Liver (tissue), 8 donors: ENCODE measurements at regions not wholly inside any gene's neighbourhood (a gene's known extent, or its start where the extent isn't known, plus 50 kb on each side); places are given as distances from the start of the nearest gene placed in this dataset.

Source experiments
- DNase-seq: peaks from one replicate; pipeline ENCODE4 v3.0.0-alpha.2; 2017; ENCODE audit warnings: low spot score
- H3K27ac ChIP-seq, 2 donors: one replicate each; pipeline ENCODE4 v1.7.0; 2013; ENCODE audit warnings: inconsistent platforms in 2 of 2, low read length in 2 of 2, control low read depth in 1 of 2, low read depth in 1 of 2, mild to moderate bottlenecking in 1 of 2
- H3K27me3 ChIP-seq, 4 donors: one replicate each; pipeline versions ENCODE4 v1.6.1 to v1.7.0; 2013; ENCODE audit warnings: low read length in 3 of 4, inconsistent platforms in 1 of 4, mild to moderate bottlenecking in 1 of 4, moderate library complexity in 1 of 4; ENCODE audit not compliant: control insufficient read depth in 4 of 4, insufficient read depth in 4 of 4
- H3K36me3 ChIP-seq, 4 donors: one replicate each; pipeline versions ENCODE4 v1.6.1 to v1.7.0; 2013; ENCODE audit warnings: low read length in 3 of 4, mild to moderate bottlenecking in 3 of 4, low read depth in 1 of 4, moderate library complexity in 1 of 4; ENCODE audit not compliant: control insufficient read depth in 4 of 4, insufficient read depth in 3 of 4
- H3K4me1 ChIP-seq, 4 donors: one replicate each; pipeline versions ENCODE4 v1.6.1 to v1.7.0; 2013; ENCODE audit warnings: low read length in 3 of 4, mild to moderate bottlenecking in 3 of 4, moderate library complexity in 1 of 4; ENCODE audit not compliant: control insufficient read depth in 4 of 4, insufficient read depth in 4 of 4
- H3K4me3 ChIP-seq, 3 donors: one replicate each; pipeline versions ENCODE4 v1.6.1 to v1.7.0; 2013; ENCODE audit warnings: low read length in 3 of 3, control low read depth in 1 of 3, low read depth in 1 of 3, mild to moderate bottlenecking in 1 of 3
- H3K9ac ChIP-seq, 2 donors: one replicate each; pipeline ENCODE4 v1.7.0; 2013; ENCODE audit warnings: low read length in 2 of 2, mild to moderate bottlenecking in 2 of 2, moderate library complexity in 2 of 2, control low read depth in 1 of 2, low read depth in 1 of 2
- H3K9me3 ChIP-seq, 4 donors: one replicate each; pipeline versions ENCODE4 v1.6.1 to v1.7.0; 2013; ENCODE audit warnings: low read length in 3 of 4; ENCODE audit not compliant: control insufficient read depth in 4 of 4
- ATF3 ChIP-seq: IDR thresholded peaks from 2 replicates; pipeline ENCODE4 v1.6.1; 2016; ENCODE audit warnings: antibody characterized with exemption
- CTCF ChIP-seq: fragments of 150-350 bp; IDR thresholded peaks from 2 replicates; pipeline ENCODE4 v1.5.1; 2017; ENCODE audit warnings: improper control_type of control experiment, low read depth, low read length; ENCODE audit not compliant: missing input control
- FOXA1 ChIP-seq: IDR thresholded peaks from 2 replicates; pipeline ENCODE4 v1.6.1; 2016; ENCODE audit warnings: antibody characterized with exemption
- FOXA2 ChIP-seq: IDR thresholded peaks from 2 replicates; pipeline ENCODE4 v1.6.1; 2016; ENCODE audit warnings: antibody characterized with exemption
- GABPA ChIP-seq, 2 donors: IDR thresholded peaks in 1 of 2; conservative IDR thresholded peaks in 1 of 2; 2 replicates each; pipeline ENCODE4 v1.6.1; 2016; ENCODE audit warnings: antibody characterized with exemption in 2 of 2, mild to moderate bottlenecking in 1 of 2, moderate library complexity in 1 of 2
- HNF4A ChIP-seq, 2 donors: conservative IDR thresholded peaks; 2 replicates each; pipeline ENCODE4 v1.6.1; 2016; ENCODE audit warnings: antibody characterized with exemption in 2 of 2, mild to moderate bottlenecking in 2 of 2
- JUND ChIP-seq, 2 donors: IDR thresholded peaks; 2 replicates each; pipeline ENCODE4 v1.6.1; 2016; ENCODE audit warnings: antibody characterized with exemption in 2 of 2
- MAX ChIP-seq: IDR thresholded peaks from 2 replicates; pipeline ENCODE4 v1.6.1; 2016; ENCODE audit warnings: antibody characterized with exemption
- NR2F2 ChIP-seq: IDR thresholded peaks from 2 replicates; pipeline ENCODE4 v1.6.1; 2016; ENCODE audit warnings: antibody characterized with exemption
- REST ChIP-seq: IDR thresholded peaks from 2 replicates; pipeline ENCODE4 v1.6.1; 2016; ENCODE audit warnings: antibody characterized with exemption, mild to moderate bottlenecking
- RXRA ChIP-seq, 2 donors: IDR thresholded peaks; 2 replicates each; pipeline ENCODE4 v1.6.1; 2017 to 2018; ENCODE audit warnings: antibody characterized with exemption in 2 of 2, mild to moderate bottlenecking in 1 of 2
- SP1 ChIP-seq: IDR thresholded peaks from 2 replicates; pipeline ENCODE4 v1.6.1; 2018; ENCODE audit warnings: antibody characterized with exemption, mild to moderate bottlenecking
- TAF1 ChIP-seq: conservative IDR thresholded peaks from 2 replicates; pipeline ENCODE4 v1.6.1; 2016; ENCODE audit warnings: antibody characterized with exemption, mild to moderate bottlenecking
- YY1 ChIP-seq: IDR thresholded peaks from 2 replicates; pipeline ENCODE4 v1.6.1; 2016; ENCODE audit warnings: antibody characterized with exemption, mild to moderate bottlenecking
- WGBS: extraction: QIAGEN DNeasy Blood & Tissue Kit; methylation state at CpG from one replicate; pipeline ENCODE4 v1.1.7; 2013; 5-methylcytosine and 5-hydroxymethylcytosine counted together
- TF ChIP-seq, protein P1 (sequence below): IDR thresholded peaks from 2 replicates; pipeline ENCODE4 v1.6.1; 2016; ENCODE audit warnings: antibody characterized with exemption
- donor health status: healthy.
- donor health status: healthy.
- donor health status: healthy.
- donor health status: healthy.
- donor health status: healthy.

GRCh38 chr20:48562586-48563116 is 265.1 kb downstream of the PREX1 start (continued):
- TF ChIP-seq REST (no peak), YY1 (no peak), GABPA (IDR thresholded peaks at IDR 0.05 in 1 of 2, conservative IDR thresholded peaks at IDR 0.05 in 1 of 2) (no peak)

GRCh38 chr20:48558906-48559305 is 268.9 kb downstream of the PREX1 start:
- Histone ChIP-seq H3K4me1 (no peaks in the 10 kb centered on the region), H3K9me3 (no peaks in the 10 kb centered on the region), H3K9ac (no peak overlapping the region), H3K27ac (no peak overlapping the region), H3K4me3 (no peak overlapping the region), H3K36me3 (no peaks in the 10 kb centered on the region), H3K27me3 (peaks cover 0 to under 1% (median 0%) of the 10 kb centered on the region in 4 donors)
- DNase-seq, result no peak
- 82% methylated on average over 4 of the region's 4 CpGs for WGBS
- TF ChIP-seq CTCF, result no peak
- no peak for TF ChIP-seq ATF3
- TF ChIP-seq TAF1, result no peak
- TF ChIP-seq NR2F2, result no peak

GRCh38 chr20:48557380-48557779 is 270.4 kb downstream of the PREX1 start:
- no peaks in the 10 kb centered on the region for H3K9me3 ChIP-seq
- H3K4me1 ChIP-seq, result no peaks in the 10 kb centered on the region
- H3K27ac ChIP-seq, result no peak overlapping the region
- H3K27me3 ChIP-seq, result peaks cover 0 to 3% (median 0%) of the 10 kb centered on the region in 4 donors
- H3K9ac ChIP-seq, result no peak overlapping the region
- no peak overlapping the region for H3K4me3 ChIP-seq
- H3K36me3 ChIP-seq, result no peaks in the 10 kb centered on the region
- WGBS, result 87% methylated on average over 3 of the region's 3 CpGs
- DNase-seq, result no peak
- no peak for TF ChIP-seq FOXA1
- no peak for TF ChIP-seq RXRA (IDR thresholded peaks at IDR 0.05)
- no peak for TF ChIP-seq HNF4A (conservative IDR thresholded peaks at IDR 0.05)
- no peak for TF ChIP-seq YY1
- no peak for TF ChIP-seq MAX
- TF ChIP-seq, protein P1, sequence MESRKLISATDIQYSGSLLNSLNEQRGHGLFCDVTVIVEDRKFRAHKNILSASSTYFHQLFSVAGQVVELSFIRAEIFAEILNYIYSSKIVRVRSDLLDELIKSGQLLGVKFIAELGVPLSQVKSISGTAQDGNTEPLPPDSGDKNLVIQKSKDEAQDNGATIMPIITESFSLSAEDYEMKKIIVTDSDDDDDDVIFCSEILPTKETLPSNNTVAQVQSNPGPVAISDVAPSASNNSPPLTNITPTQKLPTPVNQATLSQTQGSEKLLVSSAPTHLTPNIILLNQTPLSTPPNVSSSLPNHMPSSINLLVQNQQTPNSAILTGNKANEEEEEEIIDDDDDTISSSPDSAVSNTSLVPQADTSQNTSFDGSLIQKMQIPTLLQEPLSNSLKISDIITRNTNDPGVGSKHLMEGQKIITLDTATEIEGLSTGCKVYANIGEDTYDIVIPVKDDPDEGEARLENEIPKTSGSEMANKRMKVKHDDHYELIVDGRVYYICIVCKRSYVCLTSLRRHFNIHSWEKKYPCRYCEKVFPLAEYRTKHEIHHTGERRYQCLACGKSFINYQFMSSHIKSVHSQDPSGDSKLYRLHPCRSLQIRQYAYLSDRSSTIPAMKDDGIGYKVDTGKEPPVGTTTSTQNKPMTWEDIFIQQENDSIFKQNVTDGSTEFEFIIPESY, result no peak
- TF ChIP-seq FOXA2, result no peak
- no peak for TF ChIP-seq REST
- no peak for TF ChIP-seq ATF3
- TF ChIP-seq GABPA (IDR thresholded peaks at IDR 0.05 in 1 of 2, conservative IDR thresholded peaks at IDR 0.05 in 1 of 2), result no peak
- no peak for TF ChIP-seq SP1
- TF ChIP-seq CTCF, result no peak
- TF ChIP-seq JUND (IDR thresholded peaks at IDR 0.05), result no peak
